LHCN-M2 (cell line): ENCODE measurements at regions not wholly inside any gene's neighbourhood (a gene's known extent, or its start where the extent isn't known, plus 50 kb on each side); places are given as distances from the start of the nearest gene placed in this dataset.
"Not testable (repeated sequence)": the region's sequence is repeated elsewhere in the genome, so short reads cannot be mapped to it uniquely, and the experiment has no call there.

Experiments
- DNase-seq: peaks from one replicate; pipeline ENCODE4 v3.0.0-alpha.2; 2012; ENCODE audit warnings: low read depth

- DNase-seq = no peak
Measured at GRCh38 chr6:14217728-14218518, 100.4 kb downstream of the CD83 start.

DNA sequence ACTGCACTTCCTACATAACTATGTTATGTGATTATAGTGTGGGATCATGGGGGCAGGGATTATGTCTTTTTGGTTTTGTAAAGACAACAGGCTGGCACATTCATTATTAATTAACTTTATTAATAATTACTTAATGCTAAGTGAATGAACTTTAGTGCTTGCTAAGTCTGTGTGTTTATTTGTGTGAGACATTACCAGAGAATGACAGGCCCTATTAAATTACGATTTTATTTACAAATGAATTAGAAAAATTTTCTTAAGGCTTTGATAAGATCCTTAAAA is 100.9 kb downstream of the CD83 start:
- DNase-seq = no peak

GRCh38 chr6:14221564-14222279 is 104.2 kb downstream of the CD83 start:
- DNase-seq = no peak

DNA sequence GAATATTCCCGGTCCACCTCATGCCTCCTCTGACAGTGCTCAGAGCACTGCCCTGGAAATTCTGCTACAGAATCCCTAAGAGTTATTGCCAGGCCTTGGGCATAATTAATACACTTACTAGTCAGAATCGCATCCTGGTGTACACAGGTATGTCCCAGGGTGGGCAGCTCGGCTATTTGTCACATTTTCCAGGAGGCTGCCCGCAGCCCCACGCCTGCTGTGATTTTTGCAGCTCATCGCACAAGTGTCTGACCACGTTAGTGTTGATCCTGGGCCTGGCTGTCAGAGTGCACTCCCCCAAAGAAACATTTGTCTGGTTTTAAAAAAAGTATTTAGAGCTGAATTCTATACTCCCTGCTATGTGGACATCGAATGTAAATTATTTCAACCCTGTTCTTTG is 105.4 kb downstream of the CD83 start:
- no peak for DNase-seq

GRCh38 chr6:14224359-14225103 is 107.0 kb downstream of the CD83 start:
- DNase-seq = no peak

DNA sequence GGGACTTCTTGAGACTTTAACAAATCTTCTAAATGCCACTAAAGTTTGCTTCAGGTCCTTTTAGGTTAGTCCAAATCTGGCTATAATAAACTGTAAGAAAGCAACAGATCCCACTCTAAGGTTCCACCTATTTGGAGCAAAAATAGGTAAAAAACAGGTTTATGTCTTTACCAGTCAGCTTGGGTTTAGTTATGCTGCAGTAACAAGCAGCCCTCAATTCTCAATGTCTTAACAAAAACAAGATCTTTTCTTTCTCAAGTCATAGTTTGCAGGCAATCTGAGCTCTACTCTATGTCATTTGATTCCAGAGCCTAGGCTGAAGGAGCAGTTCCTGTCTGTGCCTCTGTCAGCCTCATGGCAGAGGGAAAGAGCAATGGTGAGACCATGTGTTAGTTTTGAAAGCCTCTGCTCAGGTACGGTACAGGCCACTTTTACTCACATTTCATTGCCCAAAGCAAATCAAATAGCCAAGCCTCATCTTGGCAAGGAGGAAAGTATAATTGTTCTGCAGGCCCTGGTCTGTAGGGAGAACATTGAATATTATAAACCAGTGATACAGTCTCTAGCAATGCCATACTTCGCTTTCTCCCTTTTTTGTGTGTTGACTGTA is 108.6 kb downstream of the CD83 start:
- no peak for DNase-seq

DNA sequence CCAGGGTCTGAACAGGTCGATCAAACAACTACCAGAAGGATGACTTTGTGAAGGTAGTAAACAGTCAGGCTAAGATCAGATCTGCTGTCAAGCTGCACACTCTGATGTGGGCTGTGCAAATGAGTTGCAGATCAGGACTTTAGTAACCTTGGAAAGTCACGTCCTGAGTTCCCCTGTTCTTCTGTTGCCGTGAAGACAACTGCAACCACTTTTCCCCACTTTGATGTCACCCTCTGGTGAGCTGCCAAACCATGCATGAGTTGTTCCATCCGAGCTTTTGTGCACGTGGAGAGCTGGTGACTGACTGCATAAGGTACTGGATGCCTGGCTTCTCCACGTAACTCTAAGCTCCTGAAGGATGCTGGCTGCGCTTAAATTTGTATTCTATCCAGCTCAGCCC is 111.0 kb downstream of the CD83 start:
- DNase-seq = peak; percentile 31

- DNase-seq = no peak
Measured at GRCh38 chr6:14231071-14231483, 113.5 kb downstream of the CD83 start.

GRCh38 chr6:14231501-14232280 is 114.1 kb downstream of the CD83 start:
- DNase-seq = no peak

DNA sequence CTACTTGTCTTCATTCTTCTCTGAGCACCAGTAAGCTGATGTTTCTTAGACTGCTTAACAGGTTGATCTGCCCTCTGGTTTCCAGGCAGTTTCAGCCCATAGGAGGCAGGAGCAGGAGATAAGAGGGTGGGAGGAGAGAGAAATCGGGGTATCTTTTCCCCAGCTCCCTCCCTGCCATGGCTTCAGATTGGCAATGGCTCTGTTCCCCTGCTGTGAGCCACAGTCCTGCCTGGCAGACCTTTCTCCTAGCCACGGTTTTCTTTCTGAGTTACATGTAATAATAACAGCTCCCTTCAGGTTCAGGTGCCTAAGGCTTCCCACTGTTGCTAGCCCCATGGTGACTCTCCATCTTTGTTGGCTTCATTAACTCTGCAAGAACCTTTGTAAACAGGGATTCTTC is 115.3 kb downstream of the CD83 start:
- no peak for DNase-seq

DNA sequence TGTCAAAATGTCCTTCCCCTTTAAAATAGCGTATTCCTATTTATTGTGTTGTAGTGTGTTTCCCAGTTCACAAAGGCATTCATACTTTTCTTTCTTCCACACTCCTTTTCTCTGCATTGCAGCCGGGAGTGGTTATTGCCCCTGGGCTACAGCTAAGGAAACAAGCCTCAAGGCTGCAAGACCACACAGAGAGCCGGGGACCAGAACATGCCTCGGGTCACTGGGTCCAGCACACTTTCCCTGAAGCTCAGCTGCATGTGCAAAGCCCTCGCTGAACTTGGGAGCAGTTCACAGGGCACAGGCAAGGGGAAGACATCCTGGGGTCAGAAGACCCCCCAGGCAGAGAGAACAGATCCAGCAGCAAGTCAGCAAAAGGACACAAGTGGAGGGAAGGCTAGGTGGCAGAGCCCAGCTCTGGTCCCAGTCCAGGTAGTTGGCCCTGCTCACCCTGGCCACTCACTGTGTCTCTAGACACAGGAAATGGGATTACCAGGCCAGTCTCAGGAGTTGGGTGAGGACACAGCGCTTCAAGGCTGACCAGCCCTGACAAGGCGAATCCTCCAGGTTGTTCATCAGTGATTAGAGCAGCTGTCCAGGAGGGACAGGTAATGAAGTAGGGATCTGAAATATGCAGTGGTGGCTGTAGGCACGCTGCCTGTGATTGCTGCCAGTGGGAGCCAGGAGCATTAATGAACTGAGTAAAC is 118.2 kb downstream of the CD83 start:
- DNase-seq = no peak

DNA sequence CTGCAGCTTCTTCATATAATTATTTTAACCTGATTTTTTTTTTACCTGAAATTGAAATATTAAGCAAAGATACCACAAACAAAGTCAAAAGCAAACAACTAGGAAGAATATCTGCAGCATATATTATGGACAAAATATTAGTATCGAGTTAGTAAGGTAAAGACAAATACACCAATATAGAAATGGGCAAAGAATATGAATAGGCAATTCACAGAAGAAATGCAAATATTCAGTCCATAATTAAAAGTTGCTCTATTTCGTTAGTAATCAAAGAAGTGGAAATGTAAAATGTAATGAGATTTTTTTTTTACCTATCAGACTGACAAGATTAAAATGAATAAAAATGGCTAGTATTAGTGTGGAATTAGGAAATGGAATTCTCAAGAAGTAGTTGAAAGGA is 121.5 kb downstream of the CD83 start:
- DNase-seq = no peak

DNA sequence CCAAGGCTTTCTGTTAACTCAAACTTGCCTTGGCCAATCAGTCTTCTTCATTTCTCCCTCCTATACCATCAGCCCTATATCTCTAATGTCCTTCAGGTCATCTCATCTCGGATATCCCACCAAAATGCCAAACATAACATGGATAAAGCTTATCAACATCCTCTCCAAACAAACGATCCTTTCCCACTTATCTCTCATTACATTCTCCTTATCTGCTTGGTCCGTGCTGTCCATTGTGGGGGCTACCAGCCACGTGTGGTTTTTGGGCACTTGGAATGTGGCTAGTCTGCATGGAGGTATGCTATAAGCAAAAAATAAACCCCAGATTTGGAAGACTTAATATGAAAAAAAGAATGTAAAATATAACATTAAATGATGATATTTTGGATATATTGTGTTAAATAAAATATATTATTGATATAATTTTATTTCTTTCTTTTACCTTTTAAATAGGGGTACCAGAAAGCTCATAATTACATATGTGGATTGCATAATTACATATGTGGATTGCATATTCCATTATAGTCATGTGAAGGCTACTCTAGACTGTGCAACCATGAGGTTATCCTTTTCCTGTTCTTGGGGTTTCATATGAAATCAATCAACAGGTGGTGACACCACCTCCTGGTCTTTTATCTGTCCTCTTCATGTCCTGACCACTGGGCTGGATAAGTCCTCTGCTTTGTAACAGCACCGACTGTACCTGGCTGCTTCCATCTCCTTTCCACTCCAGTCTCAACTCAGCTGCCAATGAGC is 123.0 kb downstream of the CD83 start:
- DNase-seq = no peak

- no peak for DNase-seq
Measured at GRCh38 chr6:14241255-14242070, 123.9 kb downstream of the CD83 start.

- DNase-seq = not testable (repeated sequence)
Measured at GRCh38 chr6:14242912-14243311, 125.3 kb downstream of the CD83 start.

GRCh38 chr6:14243597-14243996 is 126.0 kb downstream of the CD83 start:
- DNase-seq = no peak

DNA sequence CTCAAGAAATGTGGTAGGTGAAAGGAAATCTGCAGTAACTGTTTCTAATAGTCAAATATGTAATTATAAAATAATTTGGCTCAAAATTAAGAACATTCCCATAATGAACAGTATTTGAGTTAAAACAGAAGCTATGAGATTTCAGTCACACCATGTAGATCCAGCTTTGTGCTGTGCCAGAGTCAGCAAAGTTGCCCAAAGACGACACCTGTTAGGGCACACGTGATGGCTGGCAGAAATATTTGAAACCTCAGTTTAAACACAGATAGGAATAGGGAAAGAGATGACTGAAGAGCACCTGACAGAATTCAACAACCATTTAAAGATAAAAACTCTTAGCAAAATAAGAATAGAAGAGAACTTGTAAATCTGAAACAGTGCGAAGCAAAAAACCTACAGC is 129.3 kb downstream of the CD83 start:
- DNase-seq = no peak

GRCh38 chr6:14250573-14250972 is 133.0 kb downstream of the CD83 start:
- no peak for DNase-seq

DNA sequence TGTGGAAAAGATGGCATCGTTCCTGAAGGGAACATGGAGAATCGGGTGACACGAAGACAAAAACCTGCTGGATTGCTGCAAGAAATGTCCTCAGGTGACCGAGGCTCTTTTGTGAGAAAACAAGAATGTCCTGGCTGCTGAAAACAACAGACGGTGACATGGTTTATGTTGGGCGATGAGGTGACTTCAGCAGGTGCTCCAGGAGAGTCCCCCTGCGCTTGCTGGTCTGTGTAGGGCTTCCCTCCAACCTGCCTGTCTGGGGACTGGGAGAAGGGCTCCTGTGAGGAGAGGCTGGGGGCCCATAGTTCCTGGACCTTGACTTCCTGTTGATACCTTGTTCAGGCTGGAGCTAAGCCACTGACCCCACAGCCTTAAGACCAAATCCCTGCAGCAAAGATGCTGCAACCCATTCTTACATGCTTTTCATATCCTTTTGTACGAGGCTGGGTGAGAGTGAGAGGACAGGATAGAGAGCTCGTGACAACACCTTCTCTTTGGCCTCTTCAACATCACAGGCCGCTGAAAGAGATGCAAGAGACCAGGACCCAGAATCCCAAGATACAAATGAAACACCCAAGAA is 134.8 kb downstream of the CD83 start:
- no peak for DNase-seq
